ENCODE measurements at regions not wholly inside any gene's neighbourhood (a gene's known extent, or its start where the extent isn't known, plus 50 kb on each side); places are given as distances from the start of the nearest gene placed in this dataset.

GRCh38 chrX:95076449-95076848, 1402.4 kb downstream of the FAM133A start (continued):
- TF ChIP-seq RNF219 (CRISPR knock-in tag; IDR thresholded peaks at IDR 0.05) (no peak), EWSR1 (IDR thresholded peaks at IDR 0.05; ENCODE audit: borderline replicate concordance, low read depth, partially characterized antibody) (no peak)

GRCh38 chrX:95101851-95102390, 1427.9 kb downstream of the FAM133A start:
- H3K9me3 ChIP-seq (replicated peaks; ENCODE audit: control insufficient read depth, insufficient read depth, low read depth, low read length) = no peaks in the 10 kb centered on the region
- ChIA-PET POLR2A (no interaction called here), CTCF (ENCODE audit: low intra/inter-chr PET ratio) (no interaction called here)
- no peak overlapping the region for H3K9ac ChIP-seq (ENCODE audit: insufficient read depth in 1 of 2, low read depth in 2 of 2, low read length in 2 of 2)
- no peak overlapping the region for H3K4me2 ChIP-seq (ENCODE audit: insufficient read depth, low read length)
- WGBS (ENCODE audit: insufficient coverage, low coverage, missing lambda C conversion rate) = 3% methylated on average over 4 of the region's 4 CpGs
- no peaks in the 10 kb centered on the region for H3K79me2 ChIP-seq (ENCODE audit: control insufficient read depth, insufficient read depth, low read length)
- DNase-seq (ENCODE audit: extremely low read depth in 1 of 4, low spot score in 3 of 4) = no peak
- no TSS peak for BruUV-seq (replicated peaks)
- H2AFZ ChIP-seq (ENCODE audit: low read depth, low read length) = no peak overlapping the region
- H3K9me1 ChIP-seq (ENCODE audit: control insufficient read depth, insufficient read depth, low read length) = no peaks in the 10 kb centered on the region
- no peak for FAIRE-seq
- in situ Hi-C loops (cut with MboI) (no loop called here), intact Hi-C loops (cut with micrococcal nuclease) (no loop called here)
- ATAC-seq = no peak
- TF ChIP-seq ZNF217 (CRISPR knock-in tag; IDR thresholded peaks at IDR 0.05) = no peak
- no peak for TF ChIP-seq HDAC1 (IDR thresholded peaks at IDR 0.05)
- no peak for TF ChIP-seq HMG20B (CRISPR knock-in tag; IDR thresholded peaks at IDR 0.05)
- no peak for TF ChIP-seq ZSCAN29 (IDR thresholded peaks at IDR 0.05)
- no peak for TF ChIP-seq ZNF778 (CRISPR knock-in tag; IDR thresholded peaks at IDR 0.05)
- TF ChIP-seq SMAD3 (CRISPR knock-in tag; conservative IDR thresholded peaks at IDR 0.05) = no peak
- TF ChIP-seq ZNF134 (CRISPR knock-in tag; conservative IDR thresholded peaks at IDR 0.05) = no peak
- no peak for TF ChIP-seq CLOCK (CRISPR knock-in tag; IDR thresholded peaks at IDR 0.05; ENCODE audit: borderline replicate concordance)
- TF ChIP-seq TAF15 (IDR thresholded peaks at IDR 0.05; ENCODE audit: low read depth, low read length) = no peak
- TF ChIP-seq ZNF717 (CRISPR knock-in tag; IDR thresholded peaks at IDR 0.05) = no peak
- TF ChIP-seq ZNF354B (CRISPR knock-in tag; IDR thresholded peaks at IDR 0.05) = no peak
- no peak for TF ChIP-seq ZNF3 (CRISPR knock-in tag; IDR thresholded peaks at IDR 0.05)
- no peak for TF ChIP-seq ZNF239 (CRISPR knock-in tag; IDR thresholded peaks at IDR 0.05)
- TF ChIP-seq GATAD2A (IDR thresholded peaks at IDR 0.05) = no peak
- no peak for TF ChIP-seq IRF1 (CRISPR knock-in tag; IDR thresholded peaks at IDR 0.05; ENCODE audit: borderline replicate concordance)
- no peaks in the 10 kb centered on the region for H3K27me3 ChIP-seq (ENCODE audit: control insufficient read depth in 2 of 2, insufficient read depth in 2 of 2, low read length in 2 of 2)
- H3K27ac ChIP-seq (ENCODE audit: extremely low read depth, low read depth, low read length) = no peak overlapping the region
- H4K20me1 ChIP-seq (replicated peaks; ENCODE audit: control insufficient read depth, insufficient read depth, low read length) = no peaks in the 10 kb centered on the region
- H3K4me3 ChIP-seq = no peak overlapping the region
- H3K4me1 ChIP-seq (replicated peaks in 1 of 2; ENCODE audit: control insufficient read depth in 2 of 2, insufficient read depth in 2 of 2, low read length in 2 of 2) = no peaks in the 10 kb centered on the region
- H3K36me3 ChIP-seq (ENCODE audit: control insufficient read depth, insufficient read depth, low read length) = no peaks in the 10 kb centered on the region
